Thyroid gland (tissue), 4 donors: ENCODE measurements at regions not wholly inside any gene's neighbourhood (a gene's known extent, or its start where the extent isn't known, plus 50 kb on each side); places are given as distances from the start of the nearest gene placed in this dataset.
"Not testable (repeated sequence)": the region's sequence is repeated elsewhere in the genome, so short reads cannot be mapped to it uniquely, and the experiment has no call there.

Experiments
- DNase-seq, 2 donors: peaks; one replicate each; pipeline ENCODE4 v3.0.0-alpha.2; 2019
- H3K27ac ChIP-seq, 3 donors: fragments of 200-600 bp; sonication (generic); 1 replicate in 2 of 3; 2 replicates in 1 of 3; pipeline ENCODE4 v1.5.1; 2016 to 2019; ENCODE audit warnings: mild to moderate bottlenecking in 1 of 3, moderate library complexity in 1 of 3
- H3K27me3 ChIP-seq: fragments of 200-600 bp; sonication (generic); one replicate; pipeline ENCODE4 v1.5.1; 2019
- H3K36me3 ChIP-seq, 2 donors: fragments of 200-600 bp; sonication (generic); one replicate each; pipeline ENCODE4 v1.5.1; 2016 to 2019
- H3K4me1 ChIP-seq, 2 donors: fragments of 200-600 bp; sonication (generic); one replicate each; pipeline ENCODE4 v1.5.1; 2017 to 2019
- H3K4me3 ChIP-seq, 3 donors: fragments of 200-600 bp; sonication (generic); replicated peaks in 1 of 3; 1 replicate in 2 of 3; 2 replicates in 1 of 3; pipeline ENCODE4 v1.5.1; 2016; ENCODE audit warnings: mild to moderate bottlenecking in 1 of 3
- H3K9me3 ChIP-seq: fragments of 200-600 bp; sonication (generic); one replicate; pipeline ENCODE4 v1.5.1; 2017
- CTCF ChIP-seq, 6 experiments: fragments of 200-600 bp in 3 of 6; fragments of 450-650 bp in 3 of 6; sonication (generic) in 3 of 6; IDR thresholded peaks; one replicate each; pipeline ENCODE4 v1.5.1; 2016 to 2019; ENCODE audit warnings: antibody characterized with exemption in 6 of 6, mild to moderate bottlenecking in 2 of 6, inconsistent platforms in 1 of 6, moderate library complexity in 1 of 6
- POLR2A ChIP-seq, 2 donors: fragments of 450-650 bp; IDR thresholded peaks; one replicate each; pipeline ENCODE4 v1.6.1; 2017; ENCODE audit warnings: antibody characterized with exemption in 2 of 2, mild to moderate bottlenecking in 2 of 2, moderate library complexity in 1 of 2
- WGBS, 2 donors: methylation state at CpG; one replicate each; pipeline ENCODE4 v1.1.5; 2017; 5-methylcytosine and 5-hydroxymethylcytosine counted together
- intact Hi-C: fragments of 100-400 bp; cut with DNase I; formaldehyde crosslinking; loops from one replicate; pipeline ENCODE4 v1.15.1; 2023

GRCh38 chr6:114939630-114940029, 596.8 kb upstream of the HS3ST5 start:
- intact Hi-C loops = no loop called here
- no peaks in the 10 kb centered on the region for H3K9me3 ChIP-seq
- no peaks in the 10 kb centered on the region for H3K27me3 ChIP-seq
- WGBS, 2 donors = 30 to 40% methylated on average over 2 of the region's 2 CpGs
- no peaks in the 10 kb centered on the region for H3K36me3 ChIP-seq
- H3K4me3 ChIP-seq = no peak overlapping the region
- TF ChIP-seq POLR2A (IDR thresholded peaks at IDR 0.05) (no peak), CTCF (IDR thresholded peaks at IDR 0.05) (no peak)
- H3K27ac ChIP-seq = no peak overlapping the region
- DNase-seq = no peak
- no peaks in the 10 kb centered on the region for H3K4me1 ChIP-seq

DNA sequence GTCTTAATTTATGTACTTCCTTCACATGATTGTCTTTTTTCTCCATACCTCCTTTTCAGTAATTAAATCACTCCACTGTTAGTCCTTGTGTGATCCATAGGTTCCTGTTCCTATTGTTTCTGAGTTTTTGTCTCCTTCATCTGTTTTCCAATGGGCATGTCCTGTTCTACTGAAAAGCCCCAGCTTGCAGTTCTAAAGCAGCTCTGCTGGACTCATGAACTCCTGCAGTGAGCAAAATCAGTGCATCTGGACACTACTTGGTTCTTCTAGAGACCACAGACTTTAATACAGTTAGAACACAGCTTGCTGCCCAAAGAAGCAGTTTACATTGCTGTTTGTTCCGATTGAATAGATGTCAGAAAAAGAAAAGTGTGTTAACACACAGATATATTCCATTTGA, 593.3 kb upstream of the HS3ST5 start:
- Histone ChIP-seq H3K27ac (no peak overlapping the region), H3K9me3 (no peaks in the 10 kb centered on the region), H3K27me3 (no peaks in the 10 kb centered on the region), H3K36me3 (no peaks in the 10 kb centered on the region), H3K4me1 (no peaks in the 10 kb centered on the region), H3K4me3 (no peak overlapping the region)
- intact Hi-C loops = no loop called here
- TF ChIP-seq CTCF (IDR thresholded peaks at IDR 0.05) (no peak), POLR2A (IDR thresholded peaks at IDR 0.05) (no peak)
- 60 to 73% methylated on average over 1 of the region's 1 CpG for WGBS, 2 donors
- no peak for DNase-seq

DNA sequence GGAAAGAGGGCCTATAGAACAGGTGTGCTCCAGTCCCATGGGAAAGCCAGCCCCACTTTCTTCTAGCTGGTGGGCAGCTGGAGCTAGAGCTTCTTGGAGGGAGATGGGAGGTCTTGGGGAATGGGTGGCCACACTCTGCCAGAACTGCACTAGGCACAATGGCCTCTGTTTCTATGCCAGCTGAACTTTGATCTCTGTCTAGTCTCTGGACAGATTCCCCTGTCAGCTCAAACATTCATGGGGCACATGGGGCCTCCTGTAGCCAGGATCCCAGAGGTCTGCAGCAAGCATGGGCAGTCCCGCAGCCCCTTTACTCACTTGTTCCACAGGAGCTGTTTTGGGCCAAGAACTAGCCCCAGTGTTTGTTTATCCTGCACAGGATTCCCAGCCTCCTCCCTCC, 591.3 kb upstream of the HS3ST5 start:
- TF ChIP-seq CTCF (IDR thresholded peaks at IDR 0.05) (no peak), POLR2A (IDR thresholded peaks at IDR 0.05) (no peak)
- Histone ChIP-seq H3K4me3 (no peak overlapping the region), H3K4me1 (no peaks in the 10 kb centered on the region), H3K27ac (no peak overlapping the region), H3K27me3 (no peaks in the 10 kb centered on the region), H3K9me3 (no peaks in the 10 kb centered on the region), H3K36me3 (no peaks in the 10 kb centered on the region)
- intact Hi-C loops = no loop called here
- DNase-seq = no peak
- 83 to 85% methylated on average over 1 of the region's 1 CpG for WGBS, 2 donors

GRCh38 chr6:114928731-114929130, 585.9 kb upstream of the HS3ST5 start:
- H3K27me3 ChIP-seq, H3K27ac ChIP-seq, H3K9me3 ChIP-seq, H3K4me3 ChIP-seq, intact Hi-C loops, H3K4me1 ChIP-seq, DNase-seq, H3K36me3 ChIP-seq: not testable (repeated sequence)
- 85 to 88% methylated on average over 8 of the region's 8 CpGs for WGBS, 2 donors

DNA sequence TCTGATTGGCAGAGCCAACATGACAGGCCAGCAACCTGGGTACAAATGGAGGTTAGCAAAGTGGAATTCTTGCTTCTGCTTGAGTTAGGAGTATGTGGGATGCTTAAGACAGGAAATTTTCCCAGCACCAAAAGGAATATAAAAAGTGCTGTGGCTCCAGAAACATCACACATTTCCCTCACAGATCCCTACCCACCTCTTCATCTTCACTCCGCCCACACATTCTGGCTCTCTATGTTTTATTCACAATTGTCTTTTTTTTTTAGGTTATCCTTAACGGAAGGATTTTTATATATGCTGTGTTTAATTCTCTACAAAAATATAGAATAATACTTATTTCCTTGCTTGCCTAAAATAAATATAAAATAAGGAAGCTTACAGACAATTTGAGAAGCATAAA, 563.3 kb upstream of the HS3ST5 start:
- Histone ChIP-seq H3K4me3 (no peak overlapping the region), H3K36me3 (no peaks in the 10 kb centered on the region), H3K27me3 (no peaks in the 10 kb centered on the region), H3K27ac (no peak overlapping the region), H3K9me3 (no peaks in the 10 kb centered on the region), H3K4me1 (no peaks in the 10 kb centered on the region)
- no peak for DNase-seq
- TF ChIP-seq CTCF (IDR thresholded peaks at IDR 0.05) = no peak
- TF ChIP-seq POLR2A (IDR thresholded peaks at IDR 0.05) = no peak
- intact Hi-C loops = no loop called here
- WGBS, 2 donors = 76 to 81% methylated on average over 2 of the region's 2 CpGs

DNA sequence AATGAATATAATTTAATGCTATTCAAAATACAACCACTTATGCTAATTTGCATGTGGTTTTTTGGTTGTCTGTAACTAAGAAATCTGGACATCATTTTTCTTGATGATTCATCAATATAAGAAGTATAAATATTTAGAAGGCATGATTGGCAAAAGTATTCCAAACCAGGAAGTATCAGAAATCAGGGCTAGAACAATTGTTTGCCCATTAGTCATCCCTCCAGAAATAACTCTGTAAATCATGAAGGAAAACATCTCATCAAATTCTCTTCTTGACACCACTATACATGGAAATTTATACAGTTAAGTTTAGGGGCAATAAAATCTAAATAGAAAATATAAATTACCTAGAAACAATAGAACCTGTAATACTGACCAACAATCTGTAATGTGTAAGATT, 554.7 kb upstream of the HS3ST5 start:
- intact Hi-C loops = no loop called here
- Histone ChIP-seq H3K27me3 (no peaks in the 10 kb centered on the region), H3K36me3 (no peaks in the 10 kb centered on the region), H3K9me3 (no peaks in the 10 kb centered on the region), H3K4me1 (no peaks in the 10 kb centered on the region), H3K4me3 (no peak overlapping the region), H3K27ac (no peak overlapping the region)
- TF ChIP-seq POLR2A (IDR thresholded peaks at IDR 0.05) (no peak), CTCF (IDR thresholded peaks at IDR 0.05) (no peak)
- DNase-seq = no peak
